HUES6 (cell line): ENCODE measurements at regions not wholly inside any gene's neighbourhood (a gene's known extent, or its start where the extent isn't known, plus 50 kb on each side); places are given as distances from the start of the nearest gene placed in this dataset.

Experiments
- H3K27ac ChIP-seq: 2 replicates; pipeline ENCODE4 v1.7.0; 2013; ENCODE audit warnings: low read depth, mild to moderate bottlenecking, low read length, inconsistent platforms
- H3K27me3 ChIP-seq: 2 replicates; pipeline ENCODE4 v1.6.1; 2013; ENCODE audit warnings: low read length; ENCODE audit not compliant: control insufficient read depth, insufficient read depth
- H3K36me3 ChIP-seq: 2 replicates; pipeline ENCODE4 v1.6.1; 2013; ENCODE audit warnings: low read length; ENCODE audit not compliant: control insufficient read depth, insufficient read depth
- H3K4me1 ChIP-seq: 2 replicates; pipeline ENCODE4 v1.6.1; 2013; ENCODE audit warnings: low read length; ENCODE audit not compliant: control insufficient read depth, insufficient read depth
- H3K4me3 ChIP-seq: 2 replicates; pipeline ENCODE4 v1.5.1; 2013; ENCODE audit warnings: low read depth, low read length
- H3K9ac ChIP-seq: one replicate; pipeline ENCODE4 v1.6.1; 2013; ENCODE audit warnings: mild to moderate bottlenecking, low read length
- H3K9me3 ChIP-seq: 2 replicates; pipeline ENCODE4 v1.6.1; 2013; ENCODE audit warnings: low read depth, low read length; ENCODE audit not compliant: control insufficient read depth, insufficient read depth

GRCh38 chr22:46098525-46099475, 51.5 kb upstream of the PPARA start:
- Histone ChIP-seq H3K36me3 (no peaks in the 10 kb centered on the region), H3K4me1 (no peaks in the 10 kb centered on the region), H3K27ac (no peak overlapping the region), H3K4me3 (no peak overlapping the region), H3K9ac (no peak overlapping the region), H3K9me3 (no peaks in the 10 kb centered on the region), H3K27me3 (no peaks in the 10 kb centered on the region)

- Histone ChIP-seq H3K27me3 (no peaks in the 10 kb centered on the region), H3K27ac (no peak overlapping the region), H3K36me3 (no peaks in the 10 kb centered on the region), H3K4me3 (no peak overlapping the region), H3K4me1 (no peaks in the 10 kb centered on the region), H3K9me3 (no peaks in the 10 kb centered on the region), H3K9ac (no peak overlapping the region)
Measured at GRCh38 chr22:46099740-46100139, 50.6 kb upstream of the PPARA start.

- no peaks in the 10 kb centered on the region for H3K9me3 ChIP-seq
- H3K36me3 ChIP-seq, result no peaks in the 10 kb centered on the region
- H3K4me3 ChIP-seq, result no peak overlapping the region
- no peak overlapping the region for H3K27ac ChIP-seq
- no peaks in the 10 kb centered on the region for H3K27me3 ChIP-seq
- no peaks in the 10 kb centered on the region for H3K4me1 ChIP-seq
- no peak overlapping the region for H3K9ac ChIP-seq
Measured at GRCh38 chr22:46100401-46101105, 49.8 kb upstream of the PPARA start.
